ENCODE measurements at regions not wholly inside any gene's neighbourhood (a gene's known extent, or its start where the extent isn't known, plus 50 kb on each side); places are given as distances from the start of the nearest gene placed in this dataset.
"Not testable (repeated sequence)": the region's sequence is repeated elsewhere in the genome, so short reads cannot be mapped to it uniquely, and the experiment has no call there.

DNA sequence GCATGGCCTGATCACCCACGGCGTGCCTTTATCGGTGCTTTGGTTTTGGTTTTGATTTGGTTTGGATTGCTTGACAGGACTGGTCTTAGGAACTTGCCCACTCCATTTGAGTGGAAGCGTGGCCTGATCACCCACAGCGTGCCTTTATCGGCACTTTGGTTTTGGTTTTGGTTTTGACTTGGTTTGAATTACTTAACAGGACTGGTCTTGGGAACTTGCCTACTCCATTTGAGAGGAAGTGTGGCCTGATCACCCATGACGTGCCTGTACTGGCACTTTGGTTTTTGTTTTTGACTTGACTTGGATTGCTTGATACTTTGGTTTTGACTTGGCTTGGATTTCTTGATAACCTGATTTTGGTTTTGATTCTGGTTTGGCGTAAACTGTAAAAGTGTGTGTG is 115.5 kb upstream of the PGR start:
- TF ChIP-seq, protein P1, sequence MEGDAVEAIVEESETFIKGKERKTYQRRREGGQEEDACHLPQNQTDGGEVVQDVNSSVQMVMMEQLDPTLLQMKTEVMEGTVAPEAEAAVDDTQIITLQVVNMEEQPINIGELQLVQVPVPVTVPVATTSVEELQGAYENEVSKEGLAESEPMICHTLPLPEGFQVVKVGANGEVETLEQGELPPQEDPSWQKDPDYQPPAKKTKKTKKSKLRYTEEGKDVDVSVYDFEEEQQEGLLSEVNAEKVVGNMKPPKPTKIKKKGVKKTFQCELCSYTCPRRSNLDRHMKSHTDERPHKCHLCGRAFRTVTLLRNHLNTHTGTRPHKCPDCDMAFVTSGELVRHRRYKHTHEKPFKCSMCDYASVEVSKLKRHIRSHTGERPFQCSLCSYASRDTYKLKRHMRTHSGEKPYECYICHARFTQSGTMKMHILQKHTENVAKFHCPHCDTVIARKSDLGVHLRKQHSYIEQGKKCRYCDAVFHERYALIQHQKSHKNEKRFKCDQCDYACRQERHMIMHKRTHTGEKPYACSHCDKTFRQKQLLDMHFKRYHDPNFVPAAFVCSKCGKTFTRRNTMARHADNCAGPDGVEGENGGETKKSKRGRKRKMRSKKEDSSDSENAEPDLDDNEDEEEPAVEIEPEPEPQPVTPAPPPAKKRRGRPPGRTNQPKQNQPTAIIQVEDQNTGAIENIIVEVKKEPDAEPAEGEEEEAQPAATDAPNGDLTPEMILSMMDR (conservative IDR thresholded peaks at IDR 0.05 in 1 of 2, IDR thresholded peaks at IDR 0.05 in 1 of 2; ENCODE audit: extremely low read depth in 1 of 2, insufficient read depth in 1 of 2, low read depth in 1 of 2, low read length in 2 of 2): not testable (repeated sequence)
- TF ChIP-seq EZH2 (IDR thresholded peaks at IDR 0.05; ENCODE audit: borderline replicate concordance, low read length): not testable (repeated sequence)

All from mammary epithelial cell (primary cell).